DND-41 (cell line): ENCODE measurements at regions not wholly inside any gene's neighbourhood (a gene's known extent, or its start where the extent isn't known, plus 50 kb on each side); places are given as distances from the start of the nearest gene placed in this dataset.

Source experiments
- ATAC-seq: fragments of 200-7000 bp; cut with Tn5 transposase; 3 replicates; pipeline ENCODE4 v1.9.1; 2021; ENCODE audit warnings: low read depth; ENCODE audit not compliant: insufficient read depth
- DNase-seq: peaks from one replicate; pipeline ENCODE4 v3.0.0-alpha.2; 2020
- H2AFZ ChIP-seq: 2 replicates; pipeline ENCODE4 v1.6.0; 2012; ENCODE audit warnings: low read depth, low read length
- H3K27ac ChIP-seq: 2 replicates; pipeline ENCODE4 v1.5.1; 2012; ENCODE audit warnings: low read length, inconsistent platforms
- H3K27me3 ChIP-seq: fragments of 200-600 bp; sonication (generic); 2 replicates; pipeline ENCODE4 v1.6.0; 2012; ENCODE audit warnings: low read length, mild to moderate bottlenecking, inconsistent platforms; ENCODE audit not compliant: insufficient read depth, poor library complexity
- H3K36me3 ChIP-seq: 2 replicates; pipeline ENCODE4 v1.5.1; 2012; ENCODE audit warnings: low read length, inconsistent platforms; ENCODE audit not compliant: insufficient read depth
- H3K4me1 ChIP-seq: 2 replicates; pipeline ENCODE4 v1.5.1; 2012; ENCODE audit warnings: mild to moderate bottlenecking, low read length; ENCODE audit not compliant: insufficient read depth
- H3K4me2 ChIP-seq: 2 replicates; pipeline ENCODE4 v1.6.0; 2012; ENCODE audit warnings: mild to moderate bottlenecking, moderate library complexity, low read length, inconsistent platforms; ENCODE audit not compliant: insufficient read depth
- H3K4me3 ChIP-seq, 2 experiments: fragments of 200-600 bp in 1 of 2; shearing (Covaris generic) in 1 of 2; 2 replicates each; pipeline ENCODE4 v1.5.1; 2012 to 2016; ENCODE audit warnings: inconsistent platforms in 2 of 2, low read length in 2 of 2, mild to moderate bottlenecking in 2 of 2, low read depth in 1 of 2, moderate library complexity in 1 of 2
- H3K79me2 ChIP-seq: 2 replicates; pipeline ENCODE4 v1.6.0; 2012; ENCODE audit warnings: low read length, inconsistent platforms; ENCODE audit not compliant: insufficient read depth
- H3K9ac ChIP-seq: 2 replicates; pipeline ENCODE4 v1.6.0; 2012; ENCODE audit warnings: low read depth, mild to moderate bottlenecking, inconsistent platforms, low read length, moderate library complexity
- H3K9me3 ChIP-seq: 2 replicates; pipeline ENCODE4 v1.5.1; 2012; ENCODE audit warnings: low read length, moderate library complexity, mild to moderate bottlenecking, inconsistent platforms; ENCODE audit not compliant: insufficient read depth, severe bottlenecking
- H4K20me1 ChIP-seq: 2 replicates; pipeline ENCODE4 v1.6.0; 2012; ENCODE audit warnings: low read length; ENCODE audit not compliant: insufficient read depth
- EZH2 ChIP-seq: IDR thresholded peaks from 3 replicates; pipeline ENCODE4 v1.6.1; 2012; ENCODE audit warnings: borderline replicate concordance, low read depth, mild to moderate bottlenecking, moderate library complexity, low read length, inconsistent platforms; ENCODE audit not compliant: severe bottlenecking
- TF ChIP-seq, protein P1 (sequence below): IDR thresholded peaks from 2 replicates; pipeline ENCODE4 v1.5.1; 2012; ENCODE audit warnings: borderline replicate concordance, low read length, moderate library complexity, mild to moderate bottlenecking; ENCODE audit not compliant: poor library complexity, severe bottlenecking; ENCODE audit errors: extremely low read depth

DNA sequence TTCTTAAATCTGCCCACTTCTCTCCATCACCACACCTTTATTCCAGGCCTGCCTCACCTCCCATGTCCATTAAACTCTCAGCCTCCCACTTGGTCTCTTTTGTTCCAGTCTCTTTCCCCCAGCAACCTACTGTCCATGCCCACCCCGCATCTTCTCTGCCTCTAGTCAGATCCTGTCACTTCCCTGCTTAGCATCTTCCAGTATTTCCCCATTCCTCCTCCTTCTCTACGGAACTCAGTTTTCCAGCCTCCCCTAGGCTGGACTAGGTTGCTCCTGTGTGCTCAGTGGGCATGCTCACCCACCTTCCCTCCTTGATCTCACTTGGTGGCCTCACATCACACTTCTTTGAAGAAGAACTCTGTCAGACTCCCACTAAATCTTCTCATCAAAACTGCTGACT is 179.8 kb downstream of the BAMBI start:
- Histone ChIP-seq H3K4me3 (no peak overlapping the region), H3K27me3 (no peaks in the 10 kb centered on the region), H2AFZ (no peak overlapping the region), H3K4me1 (no peaks in the 10 kb centered on the region), H3K9ac (no peak overlapping the region), H3K9me3 (peaks cover 9% of the 10 kb centered on the region), H3K4me2 (no peak overlapping the region), H4K20me1 (no peaks in the 10 kb centered on the region), H3K79me2 (no peaks in the 10 kb centered on the region), H3K36me3 (no peaks in the 10 kb centered on the region), H3K27ac (no peak overlapping the region)
- DNase-seq (no peak), ATAC-seq (no peak)
- TF ChIP-seq, protein P1, sequence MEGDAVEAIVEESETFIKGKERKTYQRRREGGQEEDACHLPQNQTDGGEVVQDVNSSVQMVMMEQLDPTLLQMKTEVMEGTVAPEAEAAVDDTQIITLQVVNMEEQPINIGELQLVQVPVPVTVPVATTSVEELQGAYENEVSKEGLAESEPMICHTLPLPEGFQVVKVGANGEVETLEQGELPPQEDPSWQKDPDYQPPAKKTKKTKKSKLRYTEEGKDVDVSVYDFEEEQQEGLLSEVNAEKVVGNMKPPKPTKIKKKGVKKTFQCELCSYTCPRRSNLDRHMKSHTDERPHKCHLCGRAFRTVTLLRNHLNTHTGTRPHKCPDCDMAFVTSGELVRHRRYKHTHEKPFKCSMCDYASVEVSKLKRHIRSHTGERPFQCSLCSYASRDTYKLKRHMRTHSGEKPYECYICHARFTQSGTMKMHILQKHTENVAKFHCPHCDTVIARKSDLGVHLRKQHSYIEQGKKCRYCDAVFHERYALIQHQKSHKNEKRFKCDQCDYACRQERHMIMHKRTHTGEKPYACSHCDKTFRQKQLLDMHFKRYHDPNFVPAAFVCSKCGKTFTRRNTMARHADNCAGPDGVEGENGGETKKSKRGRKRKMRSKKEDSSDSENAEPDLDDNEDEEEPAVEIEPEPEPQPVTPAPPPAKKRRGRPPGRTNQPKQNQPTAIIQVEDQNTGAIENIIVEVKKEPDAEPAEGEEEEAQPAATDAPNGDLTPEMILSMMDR: no peak
- TF ChIP-seq EZH2: no peak

DNA sequence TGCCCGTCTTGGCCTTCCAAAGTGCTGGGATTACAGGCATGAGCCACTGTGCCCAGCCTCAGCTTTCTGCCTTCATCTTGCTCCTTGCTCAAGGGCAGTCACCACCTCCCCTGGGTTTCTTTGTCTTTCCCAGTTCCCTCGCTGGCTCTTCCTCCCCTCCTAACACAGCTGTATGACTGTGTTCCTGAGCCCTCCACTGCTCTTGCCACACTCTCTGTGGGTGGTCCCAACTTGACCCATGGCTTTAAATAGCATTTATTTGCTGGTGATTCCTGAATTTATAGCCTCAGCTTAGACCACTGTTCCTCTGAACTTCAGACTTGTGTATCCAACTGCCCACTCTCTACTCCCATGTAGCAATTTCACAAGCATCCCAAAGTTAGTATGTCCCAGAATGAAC is 181.3 kb downstream of the BAMBI start:
- Histone ChIP-seq H3K9ac (no peak overlapping the region), H3K9me3 (peaks cover 9% of the 10 kb centered on the region), H3K4me2 (no peak overlapping the region), H3K27ac (no peak overlapping the region), H3K27me3 (no peaks in the 10 kb centered on the region), H4K20me1 (no peaks in the 10 kb centered on the region), H3K36me3 (no peaks in the 10 kb centered on the region), H3K4me3 (no peak overlapping the region), H2AFZ (no peak overlapping the region), H3K79me2 (no peaks in the 10 kb centered on the region), H3K4me1 (no peaks in the 10 kb centered on the region)
- ATAC-seq (no peak), DNase-seq (no peak)
- no peak for TF ChIP-seq EZH2
- TF ChIP-seq, protein P1: no peak

DNA sequence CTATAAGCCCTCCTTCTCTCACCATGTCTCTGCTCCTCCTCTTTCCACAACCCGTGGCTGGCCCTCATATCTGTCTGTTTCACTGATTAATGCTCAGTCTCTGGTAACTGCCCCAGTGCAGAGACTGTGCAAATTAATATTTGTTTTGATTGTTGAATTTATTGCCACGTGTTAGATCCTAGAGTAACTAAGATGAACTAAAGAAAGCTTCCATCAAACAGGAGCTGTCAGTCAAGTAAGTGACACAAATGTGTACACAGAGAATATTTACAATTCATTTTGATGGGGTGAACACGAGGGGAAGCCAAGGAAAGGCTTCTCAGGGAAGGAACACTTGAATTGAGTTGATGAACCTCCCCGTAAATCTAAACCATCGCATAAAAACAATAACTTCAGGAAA is 182.5 kb downstream of the BAMBI start:
- H3K9me3 ChIP-seq: peaks cover 9% of the 10 kb centered on the region
- no peaks in the 10 kb centered on the region for H3K36me3 ChIP-seq
- no peak for DNase-seq
- ATAC-seq: no peak
- no peaks in the 10 kb centered on the region for H3K4me1 ChIP-seq
- H3K4me3 ChIP-seq: no peak overlapping the region
- H3K27ac ChIP-seq: no peak overlapping the region
- no peaks in the 10 kb centered on the region for H4K20me1 ChIP-seq
- no peaks in the 10 kb centered on the region for H3K79me2 ChIP-seq
- no peak overlapping the region for H2AFZ ChIP-seq
- TF ChIP-seq, protein P1: no peak
- TF ChIP-seq EZH2: no peak
- no peak overlapping the region for H3K4me2 ChIP-seq
- H3K27me3 ChIP-seq: no peaks in the 10 kb centered on the region
- H3K9ac ChIP-seq: no peak overlapping the region

DNA sequence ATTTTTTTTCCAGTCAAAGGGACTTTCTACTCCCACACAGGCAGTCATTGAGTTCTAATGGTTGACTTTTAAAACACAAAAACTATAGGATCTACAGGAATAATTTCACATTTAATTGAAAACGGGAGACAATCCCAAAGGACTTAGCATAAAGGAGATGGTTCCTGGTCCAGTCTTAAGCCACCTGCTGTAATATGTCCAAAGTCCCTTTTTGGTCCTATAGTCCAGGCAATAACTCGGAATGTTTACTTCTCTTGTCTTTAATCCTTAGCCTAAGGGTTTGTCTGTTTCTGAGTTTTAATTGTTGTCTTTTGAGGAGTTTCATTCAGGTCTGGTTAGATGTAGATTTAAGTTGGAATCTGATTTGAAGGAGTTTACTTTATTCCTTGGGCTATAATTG is 184.9 kb downstream of the BAMBI start:
- no peak overlapping the region for H3K9ac ChIP-seq
- no peaks in the 10 kb centered on the region for H3K79me2 ChIP-seq
- no peak overlapping the region for H3K27ac ChIP-seq
- peaks cover 5% of the 10 kb centered on the region for H3K9me3 ChIP-seq
- H2AFZ ChIP-seq: no peak overlapping the region
- no peak overlapping the region for H3K4me3 ChIP-seq
- TF ChIP-seq, protein P1: no peak
- no peak for TF ChIP-seq EZH2
- no peak overlapping the region for H3K4me2 ChIP-seq
- DNase-seq (no peak), ATAC-seq (no peak)
- no peaks in the 10 kb centered on the region for H3K27me3 ChIP-seq
- H4K20me1 ChIP-seq: no peaks in the 10 kb centered on the region
- H3K4me1 ChIP-seq: no peaks in the 10 kb centered on the region
- no peaks in the 10 kb centered on the region for H3K36me3 ChIP-seq
